ENCODE measurements at regions not wholly inside any gene's neighbourhood (a gene's known extent, or its start where the extent isn't known, plus 50 kb on each side); places are given as distances from the start of the nearest gene placed in this dataset.

GRCh38 chr6:169959136-169960002 lies 207.9 kb downstream of the ERMARD start:
- no peak for TF ChIP-seq CTCF (IDR thresholded peaks at IDR 0.05; ENCODE audit: borderline replicate concordance, control extremely low read depth, extremely low read depth, insufficient read depth, missing control alignments)
- DNase-seq (ENCODE audit: low spot score): no peak
- in situ Hi-C loops (cut with MboI; ENCODE audit: low sequenced_read_pairs, unreplicated experiment): no loop called here

- no peak for TF ChIP-seq CTCF (IDR thresholded peaks at IDR 0.05; ENCODE audit: borderline replicate concordance, control extremely low read depth, extremely low read depth, insufficient read depth, missing control alignments)
- in situ Hi-C loops (cut with MboI; ENCODE audit: low sequenced_read_pairs, unreplicated experiment): no loop called here
- DNase-seq (ENCODE audit: low spot score): no peak
These were observed 207.1 kb downstream of the ERMARD start for GRCh38 chr6:169958510-169958909.

- DNase-seq (ENCODE audit: low spot score): no peak
- TF ChIP-seq CTCF (IDR thresholded peaks at IDR 0.05; ENCODE audit: borderline replicate concordance, control extremely low read depth, extremely low read depth, insufficient read depth, missing control alignments): no peak
- in situ Hi-C loops (cut with MboI; ENCODE audit: low sequenced_read_pairs, unreplicated experiment): no loop called here
These were observed 206.0 kb downstream of the ERMARD start for GRCh38 chr6:169957351-169957963.

- in situ Hi-C loops (cut with MboI; ENCODE audit: low sequenced_read_pairs, unreplicated experiment): no loop called here
- TF ChIP-seq CTCF (IDR thresholded peaks at IDR 0.05; ENCODE audit: borderline replicate concordance, control extremely low read depth, extremely low read depth, insufficient read depth, missing control alignments): no peak
- no peak for DNase-seq (ENCODE audit: low spot score)
These were observed 205.2 kb downstream of the ERMARD start for GRCh38 chr6:169956580-169956979.

DNA sequence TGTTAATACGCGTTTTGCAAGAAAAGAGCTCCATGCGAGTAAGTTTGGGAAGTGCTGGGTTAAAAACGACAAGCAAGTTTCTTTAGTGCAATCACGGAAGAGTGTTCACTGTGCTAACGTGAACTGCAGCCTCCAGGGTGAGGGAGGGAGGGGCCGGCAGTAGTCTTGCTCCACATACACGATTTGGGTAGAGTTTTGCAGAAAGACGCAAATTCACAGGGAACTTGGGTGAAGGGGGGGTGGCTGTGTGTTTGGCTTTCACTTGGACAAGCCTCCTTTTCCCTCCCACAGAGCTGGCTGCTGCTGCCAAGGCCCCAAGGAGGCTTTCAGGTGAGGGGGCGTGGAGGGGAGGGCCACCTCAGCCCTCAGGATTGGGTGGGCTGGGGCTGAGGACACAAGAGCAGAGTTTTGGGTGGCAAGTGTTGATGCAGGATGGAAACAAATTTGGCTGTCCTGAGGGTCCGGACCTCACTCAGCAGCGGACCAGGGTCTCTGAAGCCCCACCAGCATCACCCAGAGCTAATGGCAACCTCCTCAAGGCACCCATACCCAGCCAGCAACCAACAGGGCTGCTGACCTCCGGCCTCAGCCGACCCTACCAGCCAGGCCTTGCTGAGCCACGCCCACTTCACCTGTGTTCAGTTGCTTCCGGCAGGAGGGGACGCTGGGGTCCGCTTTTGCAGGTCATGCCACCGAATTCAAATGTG lies 204.5 kb downstream of the ERMARD start:
- DNase-seq (ENCODE audit: low spot score): no peak
- in situ Hi-C loops (cut with MboI; ENCODE audit: low sequenced_read_pairs, unreplicated experiment): no loop called here
- no peak for TF ChIP-seq CTCF (IDR thresholded peaks at IDR 0.05; ENCODE audit: borderline replicate concordance, control extremely low read depth, extremely low read depth, insufficient read depth, missing control alignments)

DNA sequence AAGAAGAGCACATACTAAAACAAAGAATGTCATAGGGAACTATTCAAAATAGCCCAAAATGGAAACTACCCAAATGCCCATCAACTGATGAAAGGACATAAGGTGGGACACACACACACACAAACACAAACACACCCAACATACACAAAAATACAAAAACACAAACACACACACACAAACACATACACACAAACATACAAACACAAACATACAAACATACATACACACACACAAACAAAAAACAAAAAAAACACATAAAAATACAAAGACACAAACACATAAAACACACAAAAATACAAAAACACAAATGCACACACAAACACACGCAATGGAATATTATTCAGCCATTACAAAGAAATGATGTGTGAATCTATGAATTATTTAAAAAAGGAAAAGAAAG lies 203.6 kb downstream of the ERMARD start:
- no peak for TF ChIP-seq CTCF (IDR thresholded peaks at IDR 0.05; ENCODE audit: borderline replicate concordance, control extremely low read depth, extremely low read depth, insufficient read depth, missing control alignments)
- in situ Hi-C loops (cut with MboI; ENCODE audit: low sequenced_read_pairs, unreplicated experiment): no loop called here
- no peak for DNase-seq (ENCODE audit: low spot score)
